IPS DF 4.7 (cell line): ENCODE measurements at regions not wholly inside any gene's neighbourhood (a gene's known extent, or its start where the extent isn't known, plus 50 kb on each side); places are given as distances from the start of the nearest gene placed in this dataset.

Experiments used
- DNase-seq: peaks from one replicate; pipeline ENCODE4 v3.0.0-alpha.2; 2013; ENCODE audit warnings: low spot score; ENCODE audit errors: extremely low read depth

DNA sequence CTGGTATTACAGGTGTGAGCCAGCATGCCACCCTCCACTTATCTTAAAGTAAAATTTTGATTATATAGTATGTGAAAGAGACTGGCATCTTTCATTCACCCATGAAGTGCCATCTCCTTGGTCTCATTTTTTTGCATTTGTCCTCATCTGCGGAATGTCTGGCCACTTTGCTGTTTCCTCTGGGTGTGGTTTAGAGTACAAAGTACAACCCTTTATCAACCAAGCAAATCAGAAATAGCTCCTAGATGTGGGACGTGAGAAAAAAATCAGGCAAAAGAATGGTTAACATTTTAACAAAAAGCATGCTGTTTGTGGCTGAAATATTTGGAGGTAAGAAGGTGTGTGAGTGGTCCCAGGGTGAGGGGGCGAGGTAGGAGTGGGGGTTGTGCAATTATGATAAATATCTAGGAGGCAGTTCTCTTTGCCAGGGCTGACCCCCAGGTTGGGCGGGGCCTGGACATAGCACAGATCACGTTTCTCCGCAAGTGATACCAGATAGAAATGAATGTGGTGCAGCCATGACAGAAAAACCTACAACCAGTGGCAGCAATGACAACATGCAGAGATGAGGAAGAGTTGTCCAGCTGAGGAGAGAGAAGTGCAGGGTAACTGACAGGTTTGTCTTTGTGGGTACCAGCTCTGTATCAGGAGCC, 115.8 kb upstream of the SERTAD2 start:
- DNase-seq = no peak

DNA sequence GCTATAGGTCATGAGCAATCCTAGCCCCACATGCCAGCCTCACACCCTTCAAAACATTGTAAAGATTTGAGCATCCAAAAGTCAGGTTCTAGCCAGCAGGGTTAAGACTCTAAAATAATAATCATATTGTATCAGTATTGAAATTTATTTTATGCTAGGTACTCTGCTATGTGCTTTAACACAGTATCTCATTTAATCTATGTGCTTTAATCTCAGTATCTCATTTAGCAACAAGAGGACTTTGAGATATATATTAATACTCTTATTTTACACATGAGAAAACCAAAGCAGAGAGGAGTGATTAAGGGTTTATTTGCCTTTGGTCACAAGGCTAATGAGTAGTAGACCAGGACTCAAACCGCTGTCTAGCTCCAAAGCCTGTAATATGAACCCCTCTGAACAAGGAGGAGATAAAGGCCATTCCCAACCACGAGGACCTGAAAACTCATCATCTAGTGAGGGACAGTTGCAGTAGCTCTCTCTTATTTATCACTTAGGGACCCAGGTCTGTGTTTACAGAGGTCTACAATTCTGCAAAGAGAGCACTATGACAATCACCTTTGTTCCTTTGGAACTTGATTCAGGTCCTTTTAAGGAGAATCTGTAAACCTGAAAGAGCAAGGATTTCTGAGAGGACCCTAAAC, 116.5 kb upstream of the SERTAD2 start:
- DNase-seq = no peak

- DNase-seq = no peak
Measured at GRCh38 chr2:64770781-64771334, 117.1 kb upstream of the SERTAD2 start.

DNA sequence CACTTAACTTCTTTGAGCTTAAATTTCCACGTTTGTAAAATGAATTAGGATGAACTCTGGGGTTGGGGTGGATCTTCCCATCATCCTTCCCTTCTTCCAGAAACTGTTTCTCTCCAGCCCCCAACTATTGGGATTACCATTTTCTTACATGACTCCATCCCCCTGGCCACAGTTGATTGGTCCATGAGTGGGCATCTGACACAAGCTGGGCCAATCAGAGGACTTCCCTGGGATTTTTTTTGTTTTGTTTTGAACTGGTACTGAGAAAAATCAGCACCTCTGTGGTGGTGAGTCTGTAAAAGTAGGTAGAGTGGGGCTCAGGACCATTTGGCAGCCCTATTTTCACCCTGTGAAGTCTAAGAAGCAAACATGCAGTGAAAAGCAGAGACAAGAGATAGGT, 118.0 kb upstream of the SERTAD2 start:
- DNase-seq = no peak

DNA sequence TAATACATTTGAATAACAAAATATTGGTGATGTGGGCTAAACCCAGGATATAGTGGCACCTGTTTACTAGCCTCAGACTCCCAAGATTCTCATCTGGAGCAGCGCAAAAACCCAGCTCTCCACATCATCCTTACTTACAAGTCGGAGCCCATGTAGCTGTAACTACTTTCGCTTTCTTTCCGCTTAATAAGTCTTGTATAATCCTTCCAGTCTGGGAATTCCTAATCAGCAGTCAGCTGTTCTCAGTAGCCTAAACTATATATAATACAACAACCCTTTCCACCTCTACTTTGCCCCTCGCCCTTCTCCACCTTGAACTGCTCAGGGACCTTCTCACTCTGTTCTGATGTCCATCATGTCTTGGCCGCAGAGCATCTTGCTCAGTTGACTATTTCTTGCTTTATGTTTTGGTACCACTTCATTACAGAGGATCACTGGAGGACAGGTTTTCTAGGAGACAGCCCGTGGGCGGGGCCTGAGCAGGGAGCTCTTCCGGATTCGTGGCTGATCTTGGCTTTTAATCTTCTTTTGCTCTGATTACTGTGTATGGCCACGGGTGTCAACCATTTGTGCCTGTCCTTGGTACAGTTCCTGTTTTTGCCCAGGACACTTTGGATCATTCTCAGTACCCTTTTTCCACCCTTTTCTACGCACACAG, 119.9 kb upstream of the SERTAD2 start:
- no peak for DNase-seq

DNA sequence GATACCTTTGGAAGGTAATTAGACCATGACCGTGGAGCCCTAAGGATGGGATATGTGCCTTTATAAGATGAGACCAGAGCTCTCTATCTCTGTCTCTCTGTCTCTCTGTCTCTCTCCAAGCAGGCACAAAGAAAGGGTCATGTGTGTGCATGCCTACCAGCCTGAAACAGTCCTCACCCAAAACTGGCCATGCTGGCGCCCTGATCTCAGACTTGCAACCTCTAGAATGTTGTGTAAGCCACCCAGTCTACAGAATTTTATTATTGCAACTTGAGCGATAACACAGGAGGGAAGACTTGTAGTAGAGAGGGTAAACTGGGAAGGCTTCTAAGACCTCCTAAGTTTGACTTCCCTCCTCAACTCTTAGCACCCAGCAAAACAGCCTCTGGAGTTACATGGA, 124.1 kb upstream of the SERTAD2 start:
- no peak for DNase-seq

- DNase-seq = no peak
Measured at GRCh38 chr2:64779117-64779690, 125.5 kb upstream of the SERTAD2 start.

GRCh38 chr2:64780041-64780440, 126.3 kb upstream of the SERTAD2 start:
- no peak for DNase-seq

DNA sequence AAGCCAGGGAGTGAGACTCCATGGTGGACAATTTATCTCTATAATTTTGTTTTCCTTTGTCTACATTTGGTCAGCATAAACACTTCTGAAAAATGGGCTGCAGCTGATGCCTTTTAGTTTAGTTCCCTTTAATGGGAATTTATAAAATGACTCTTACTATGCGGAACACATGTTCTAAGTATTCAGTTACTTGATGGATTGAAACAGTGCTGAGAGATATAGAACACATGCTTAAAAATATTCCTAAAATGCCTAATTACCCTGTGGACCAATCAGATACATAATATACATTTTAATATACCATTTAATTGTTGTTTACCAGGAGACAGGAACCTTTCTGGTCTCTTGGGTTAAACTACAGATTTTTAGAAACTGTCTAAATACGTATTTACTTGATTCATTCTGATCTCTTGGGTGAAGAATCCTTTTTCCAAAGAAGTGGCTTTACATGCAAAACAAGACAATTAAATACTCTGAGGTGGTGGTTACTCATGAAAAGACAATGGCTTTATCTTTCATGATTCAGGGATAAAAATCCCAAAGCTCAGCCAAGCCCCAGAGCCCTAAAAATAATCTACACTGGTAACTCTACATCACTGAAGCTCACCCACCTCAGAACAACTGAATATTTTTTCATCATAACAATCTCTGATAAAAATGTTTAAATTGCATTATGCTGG, 128.1 kb upstream of the SERTAD2 start:
- no peak for DNase-seq

DNA sequence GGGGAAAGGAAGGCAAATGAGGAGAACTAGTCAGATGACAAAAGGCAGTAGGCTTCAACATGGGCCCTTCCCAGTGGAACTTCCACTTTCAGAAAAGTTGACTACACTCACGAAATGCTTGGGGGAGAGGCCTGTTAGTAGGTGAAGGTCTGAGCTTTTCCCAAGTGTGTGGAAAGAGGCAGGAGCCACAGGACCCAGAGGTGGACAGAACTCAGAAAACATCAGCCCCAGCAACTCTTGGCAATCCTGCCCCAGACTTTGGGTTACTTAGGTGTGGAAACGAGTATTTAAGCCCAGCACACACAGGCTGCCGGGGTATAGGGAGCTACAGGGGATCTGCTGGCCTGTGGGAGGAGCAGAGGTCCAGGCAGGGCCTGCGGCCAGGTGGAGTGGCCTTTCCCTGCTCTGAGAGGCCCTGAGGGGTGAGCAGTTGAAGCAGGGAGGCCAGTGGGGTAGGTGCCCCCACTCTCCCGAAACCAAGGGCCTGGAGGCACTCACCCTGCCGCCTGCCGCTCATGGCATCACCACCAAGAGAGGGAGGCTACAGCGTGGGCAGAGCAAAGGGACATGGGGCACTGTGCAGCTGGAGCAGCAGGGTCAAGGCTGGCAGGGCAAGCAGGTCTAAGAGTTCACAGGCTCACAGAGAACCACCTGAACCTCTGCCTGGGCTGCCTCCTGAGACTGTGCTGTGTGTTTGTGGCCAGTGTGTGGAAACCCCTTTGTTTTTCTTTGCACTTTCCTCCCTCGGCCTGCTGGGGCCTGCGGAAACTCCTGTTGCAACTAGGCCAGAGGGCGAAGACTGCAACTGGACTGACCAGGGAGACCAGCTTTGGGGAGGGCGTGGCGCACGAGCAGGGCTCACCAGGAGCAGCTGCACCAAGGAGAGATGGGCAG, 130.7 kb upstream of the SERTAD2 start:
- no peak for DNase-seq

- no peak for DNase-seq
Measured at GRCh38 chr2:64785245-64785644, 131.5 kb upstream of the SERTAD2 start.

DNA sequence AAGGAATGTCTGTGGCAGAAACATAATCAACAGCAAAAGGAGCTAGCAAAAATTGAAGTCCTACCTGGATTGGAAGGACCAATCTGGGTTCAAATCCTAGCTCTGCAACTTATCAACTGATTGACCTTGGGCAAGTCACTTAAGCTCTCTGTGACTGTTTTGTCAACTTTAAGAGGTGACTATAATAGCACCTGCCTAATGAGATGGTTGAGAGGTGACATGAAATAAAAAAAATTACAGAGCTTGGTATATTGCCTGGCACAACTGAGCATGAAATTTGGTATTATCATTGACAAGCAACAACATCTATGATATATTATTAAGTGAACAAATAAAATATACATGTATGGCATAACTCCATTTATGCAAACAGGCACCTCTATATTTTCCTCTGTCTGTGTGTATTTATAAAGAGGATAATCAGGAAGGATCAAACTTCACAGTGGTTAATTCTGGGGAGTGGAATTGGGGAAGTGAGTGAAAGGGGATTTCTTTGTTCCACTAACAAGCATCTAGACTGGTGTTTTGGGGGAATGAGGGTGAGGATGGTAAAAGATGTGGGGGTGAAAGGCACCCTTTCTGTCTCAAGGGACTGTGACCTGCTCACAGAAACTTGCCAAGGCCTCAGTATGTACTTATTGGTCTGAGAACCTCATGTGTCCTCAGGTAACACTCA, 132.8 kb upstream of the SERTAD2 start:
- no peak for DNase-seq

DNA sequence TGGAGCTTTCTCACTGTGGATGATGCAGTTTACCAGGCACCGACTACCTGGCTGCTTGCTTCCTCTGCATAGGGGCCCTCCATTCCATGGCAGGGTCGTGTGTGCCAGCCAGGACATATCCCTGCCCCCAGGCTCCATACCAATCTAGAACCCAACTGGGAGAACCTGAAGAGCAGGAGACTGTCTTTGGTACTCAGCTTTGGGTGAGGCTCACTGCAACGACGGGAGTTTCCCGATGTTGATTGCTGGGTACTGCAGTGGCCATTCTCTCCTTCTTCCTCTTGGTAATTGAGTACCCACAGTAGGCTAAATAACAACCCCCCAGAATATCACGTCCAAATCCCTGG, 133.3 kb upstream of the SERTAD2 start:
- no peak for DNase-seq

- DNase-seq = no peak
Measured at GRCh38 chr2:64787698-64788097, 134.0 kb upstream of the SERTAD2 start.

DNA sequence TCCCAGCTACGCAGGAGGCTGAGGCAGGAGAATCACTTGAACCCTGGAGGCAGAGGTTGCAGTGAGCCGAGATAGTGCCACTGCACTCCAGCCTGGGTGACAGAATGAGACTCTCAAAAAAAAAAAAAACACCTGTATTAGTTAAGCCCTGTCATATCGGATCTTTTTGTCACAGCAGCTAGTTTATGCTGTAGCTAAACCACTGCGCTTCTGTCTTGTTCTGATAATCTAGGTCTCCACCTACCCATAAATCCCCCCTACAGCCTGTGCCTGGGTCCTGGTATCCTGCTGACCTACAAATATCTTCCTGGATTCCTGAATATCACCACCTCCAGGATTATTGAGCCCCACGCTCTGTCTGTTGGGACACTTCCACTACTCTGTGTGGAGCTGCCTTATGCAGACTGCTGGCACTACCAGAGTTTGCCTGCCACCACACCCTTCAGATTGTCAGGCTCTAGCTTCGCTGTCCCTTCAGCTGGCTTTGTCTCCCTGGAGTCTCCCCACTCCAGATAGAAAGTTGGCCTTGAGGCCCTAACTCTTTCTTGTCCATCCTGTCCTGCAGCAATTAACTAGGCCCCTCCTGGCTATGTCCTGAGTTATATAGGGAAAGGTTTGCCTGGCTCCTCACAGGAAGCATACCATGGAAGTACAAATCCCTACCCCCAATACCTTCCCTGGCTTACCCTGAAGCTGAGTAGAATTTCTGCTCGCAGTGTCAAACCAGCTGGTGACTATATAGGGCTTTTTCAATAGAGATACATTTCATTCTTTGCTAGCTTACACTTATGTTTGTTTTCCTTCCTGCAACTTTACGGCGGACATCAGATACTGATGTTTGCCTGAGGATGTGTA, 136.0 kb upstream of the SERTAD2 start:
- no peak for DNase-seq

DNA sequence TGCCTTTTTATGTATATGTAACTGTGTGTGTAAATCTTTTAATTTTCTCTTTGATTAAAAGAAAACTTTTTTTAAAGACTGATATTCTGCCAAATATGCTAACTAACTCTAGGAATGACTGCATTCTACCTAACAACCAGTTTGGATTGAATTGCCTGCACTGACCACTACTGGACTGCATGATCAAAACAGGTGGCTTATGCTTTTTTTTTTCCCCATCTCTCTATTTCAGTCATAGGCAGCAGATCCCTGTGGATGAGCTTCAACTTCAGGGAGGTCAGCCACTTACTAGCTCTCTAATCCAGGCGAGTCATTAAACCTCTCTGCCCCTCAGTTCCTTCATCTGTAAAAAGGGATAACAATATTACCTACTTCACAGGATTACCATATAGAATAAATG, 138.6 kb upstream of the SERTAD2 start:
- no peak for DNase-seq

- no peak for DNase-seq
Measured at GRCh38 chr2:64792995-64793639, 139.4 kb upstream of the SERTAD2 start.

DNA sequence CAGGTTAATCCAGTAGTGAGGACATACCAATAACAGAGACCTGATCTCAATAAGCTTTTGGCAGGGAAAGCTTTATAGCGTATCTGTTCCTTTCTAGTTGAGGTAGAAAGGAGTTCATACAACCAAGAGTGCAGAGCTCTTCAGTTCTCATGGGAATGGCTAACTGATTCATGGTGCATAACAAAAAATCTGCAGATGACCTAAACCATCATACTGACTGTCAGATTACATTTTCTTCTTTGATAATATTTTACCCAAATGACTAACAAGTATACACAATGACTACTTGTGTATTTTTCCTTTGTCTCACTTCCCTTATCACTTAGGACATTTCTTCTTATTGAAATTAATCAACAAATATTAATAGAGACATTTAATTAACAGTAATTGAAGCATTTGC, 140.0 kb upstream of the SERTAD2 start:
- no peak for DNase-seq
